ENCODE measurements at regions not wholly inside any gene's neighbourhood (a gene's known extent, or its start where the extent isn't known, plus 50 kb on each side); places are given as distances from the start of the nearest gene placed in this dataset.

DNA sequence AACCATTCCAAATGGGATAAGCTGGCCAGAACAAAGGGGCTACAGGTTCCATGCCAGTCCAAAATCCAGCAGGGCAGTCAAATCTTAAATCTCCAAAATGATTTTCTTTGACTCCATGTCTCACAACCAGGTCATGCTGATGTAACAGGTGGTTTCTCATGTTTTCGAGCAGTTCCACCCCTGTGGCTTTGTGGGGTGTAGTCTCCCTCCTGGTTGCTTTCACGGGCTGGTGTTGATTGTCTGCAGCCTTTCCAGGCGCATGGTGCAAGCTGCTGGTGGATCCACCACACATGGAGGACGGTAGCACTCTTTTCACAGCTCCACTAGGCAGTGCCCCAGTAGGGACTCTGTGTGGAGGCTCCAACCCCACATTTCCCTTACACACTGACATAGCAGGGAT is 425.5 kb upstream of the FTMT start (continued):
- TF ChIP-seq, protein P1, sequence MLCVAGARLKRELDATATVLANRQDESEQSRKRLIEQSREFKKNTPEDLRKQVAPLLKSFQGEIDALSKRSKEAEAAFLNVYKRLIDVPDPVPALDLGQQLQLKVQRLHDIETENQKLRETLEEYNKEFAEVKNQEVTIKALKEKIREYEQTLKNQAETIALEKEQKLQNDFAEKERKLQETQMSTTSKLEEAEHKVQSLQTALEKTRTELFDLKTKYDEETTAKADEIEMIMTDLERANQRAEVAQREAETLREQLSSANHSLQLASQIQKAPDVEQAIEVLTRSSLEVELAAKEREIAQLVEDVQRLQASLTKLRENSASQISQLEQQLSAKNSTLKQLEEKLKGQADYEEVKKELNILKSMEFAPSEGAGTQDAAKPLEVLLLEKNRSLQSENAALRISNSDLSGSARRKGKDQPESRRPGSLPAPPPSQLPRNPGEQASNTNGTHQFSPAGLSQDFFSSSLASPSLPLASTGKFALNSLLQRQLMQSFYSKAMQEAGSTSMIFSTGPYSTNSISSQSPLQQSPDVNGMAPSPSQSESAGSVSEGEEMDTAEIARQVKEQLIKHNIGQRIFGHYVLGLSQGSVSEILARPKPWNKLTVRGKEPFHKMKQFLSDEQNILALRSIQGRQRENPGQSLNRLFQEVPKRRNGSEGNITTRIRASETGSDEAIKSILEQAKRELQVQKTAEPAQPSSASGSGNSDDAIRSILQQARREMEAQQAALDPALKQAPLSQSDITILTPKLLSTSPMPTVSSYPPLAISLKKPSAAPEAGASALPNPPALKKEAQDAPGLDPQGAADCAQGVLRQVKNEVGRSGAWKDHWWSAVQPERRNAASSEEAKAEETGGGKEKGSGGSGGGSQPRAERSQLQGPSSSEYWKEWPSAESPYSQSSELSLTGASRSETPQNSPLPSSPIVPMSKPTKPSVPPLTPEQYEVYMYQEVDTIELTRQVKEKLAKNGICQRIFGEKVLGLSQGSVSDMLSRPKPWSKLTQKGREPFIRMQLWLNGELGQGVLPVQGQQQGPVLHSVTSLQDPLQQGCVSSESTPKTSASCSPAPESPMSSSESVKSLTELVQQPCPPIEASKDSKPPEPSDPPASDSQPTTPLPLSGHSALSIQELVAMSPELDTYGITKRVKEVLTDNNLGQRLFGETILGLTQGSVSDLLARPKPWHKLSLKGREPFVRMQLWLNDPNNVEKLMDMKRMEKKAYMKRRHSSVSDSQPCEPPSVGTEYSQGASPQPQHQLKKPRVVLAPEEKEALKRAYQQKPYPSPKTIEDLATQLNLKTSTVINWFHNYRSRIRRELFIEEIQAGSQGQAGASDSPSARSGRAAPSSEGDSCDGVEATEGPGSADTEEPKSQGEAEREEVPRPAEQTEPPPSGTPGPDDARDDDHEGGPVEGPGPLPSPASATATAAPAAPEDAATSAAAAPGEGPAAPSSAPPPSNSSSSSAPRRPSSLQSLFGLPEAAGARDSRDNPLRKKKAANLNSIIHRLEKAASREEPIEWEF (CRISPR knock-in tag; IDR thresholded peaks at IDR 0.05), result no peak
- TF ChIP-seq SMARCA5 (IDR thresholded peaks at IDR 0.05), result no peak
- no peak for TF ChIP-seq MEF2D (tag; conservative IDR thresholded peaks at IDR 0.05; ENCODE audit: low read depth)
- TF ChIP-seq, protein P2, sequence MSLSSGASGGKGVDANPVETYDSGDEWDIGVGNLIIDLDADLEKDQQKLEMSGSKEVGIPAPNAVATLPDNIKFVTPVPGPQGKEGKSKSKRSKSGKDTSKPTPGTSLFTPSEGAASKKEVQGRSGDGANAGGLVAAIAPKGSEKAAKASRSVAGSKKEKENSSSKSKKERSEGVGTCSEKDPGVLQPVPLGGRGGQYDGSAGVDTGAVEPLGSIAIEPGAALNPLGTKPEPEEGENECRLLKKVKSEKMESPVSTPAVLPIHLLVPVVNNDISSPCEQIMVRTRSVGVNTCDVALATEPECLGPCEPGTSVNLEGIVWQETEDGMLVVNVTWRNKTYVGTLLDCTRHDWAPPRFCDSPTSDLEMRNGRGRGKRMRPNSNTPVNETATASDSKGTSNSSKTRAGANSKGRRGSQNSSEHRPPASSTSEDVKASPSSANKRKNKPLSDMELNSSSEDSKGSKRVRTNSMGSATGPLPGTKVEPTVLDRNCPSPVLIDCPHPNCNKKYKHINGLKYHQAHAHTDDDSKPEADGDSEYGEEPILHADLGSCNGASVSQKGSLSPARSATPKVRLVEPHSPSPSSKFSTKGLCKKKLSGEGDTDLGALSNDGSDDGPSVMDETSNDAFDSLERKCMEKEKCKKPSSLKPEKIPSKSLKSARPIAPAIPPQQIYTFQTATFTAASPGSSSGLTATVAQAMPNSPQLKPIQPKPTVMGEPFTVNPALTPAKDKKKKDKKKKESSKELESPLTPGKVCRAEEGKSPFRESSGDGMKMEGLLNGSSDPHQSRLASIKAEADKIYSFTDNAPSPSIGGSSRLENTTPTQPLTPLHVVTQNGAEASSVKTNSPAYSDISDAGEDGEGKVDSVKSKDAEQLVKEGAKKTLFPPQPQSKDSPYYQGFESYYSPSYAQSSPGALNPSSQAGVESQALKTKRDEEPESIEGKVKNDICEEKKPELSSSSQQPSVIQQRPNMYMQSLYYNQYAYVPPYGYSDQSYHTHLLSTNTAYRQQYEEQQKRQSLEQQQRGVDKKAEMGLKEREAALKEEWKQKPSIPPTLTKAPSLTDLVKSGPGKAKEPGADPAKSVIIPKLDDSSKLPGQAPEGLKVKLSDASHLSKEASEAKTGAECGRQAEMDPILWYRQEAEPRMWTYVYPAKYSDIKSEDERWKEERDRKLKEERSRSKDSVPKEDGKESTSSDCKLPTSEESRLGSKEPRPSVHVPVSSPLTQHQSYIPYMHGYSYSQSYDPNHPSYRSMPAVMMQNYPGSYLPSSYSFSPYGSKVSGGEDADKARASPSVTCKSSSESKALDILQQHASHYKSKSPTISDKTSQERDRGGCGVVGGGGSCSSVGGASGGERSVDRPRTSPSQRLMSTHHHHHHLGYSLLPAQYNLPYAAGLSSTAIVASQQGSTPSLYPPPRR (CRISPR knock-in tag; IDR thresholded peaks at IDR 0.05; ENCODE audit: borderline replicate concordance), result no peak
- no peak for TF ChIP-seq ZNF696 (CRISPR knock-in tag; conservative IDR thresholded peaks at IDR 0.05)
- TF ChIP-seq FOXK1 (CRISPR knock-in tag; IDR thresholded peaks at IDR 0.05; ENCODE audit: borderline replicate concordance), result no peak
- TF ChIP-seq, protein P3, sequence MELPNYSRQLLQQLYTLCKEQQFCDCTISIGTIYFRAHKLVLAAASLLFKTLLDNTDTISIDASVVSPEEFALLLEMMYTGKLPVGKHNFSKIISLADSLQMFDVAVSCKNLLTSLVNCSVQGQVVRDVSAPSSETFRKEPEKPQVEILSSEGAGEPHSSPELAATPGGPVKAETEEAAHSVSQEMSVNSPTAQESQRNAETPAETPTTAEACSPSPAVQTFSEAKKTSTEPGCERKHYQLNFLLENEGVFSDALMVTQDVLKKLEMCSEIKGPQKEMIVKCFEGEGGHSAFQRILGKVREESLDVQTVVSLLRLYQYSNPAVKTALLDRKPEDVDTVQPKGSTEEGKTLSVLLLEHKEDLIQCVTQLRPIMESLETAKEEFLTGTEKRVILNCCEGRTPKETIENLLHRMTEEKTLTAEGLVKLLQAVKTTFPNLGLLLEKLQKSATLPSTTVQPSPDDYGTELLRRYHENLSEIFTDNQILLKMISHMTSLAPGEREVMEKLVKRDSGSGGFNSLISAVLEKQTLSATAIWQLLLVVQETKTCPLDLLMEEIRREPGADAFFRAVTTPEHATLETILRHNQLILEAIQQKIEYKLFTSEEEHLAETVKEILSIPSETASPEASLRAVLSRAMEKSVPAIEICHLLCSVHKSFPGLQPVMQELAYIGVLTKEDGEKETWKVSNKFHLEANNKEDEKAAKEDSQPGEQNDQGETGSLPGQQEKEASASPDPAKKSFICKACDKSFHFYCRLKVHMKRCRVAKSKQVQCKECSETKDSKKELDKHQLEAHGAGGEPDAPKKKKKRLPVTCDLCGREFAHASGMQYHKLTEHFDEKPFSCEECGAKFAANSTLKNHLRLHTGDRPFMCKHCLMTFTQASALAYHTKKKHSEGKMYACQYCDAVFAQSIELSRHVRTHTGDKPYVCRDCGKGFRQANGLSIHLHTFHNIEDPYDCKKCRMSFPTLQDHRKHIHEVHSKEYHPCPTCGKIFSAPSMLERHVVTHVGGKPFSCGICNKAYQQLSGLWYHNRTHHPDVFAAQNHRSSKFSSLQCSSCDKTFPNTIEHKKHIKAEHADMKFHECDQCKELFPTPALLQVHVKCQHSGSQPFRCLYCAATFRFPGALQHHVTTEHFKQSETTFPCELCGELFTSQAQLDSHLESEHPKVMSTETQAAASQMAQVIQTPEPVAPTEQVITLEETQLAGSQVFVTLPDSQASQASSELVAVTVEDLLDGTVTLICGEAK (IDR thresholded peaks at IDR 0.05), result no peak
- TF ChIP-seq, protein P3 (CRISPR knock-in tag; IDR thresholded peaks at IDR 0.05), result no peak

Data from K562 (cell line).